GM12874 (cell line): ENCODE measurements at regions not wholly inside any gene's neighbourhood (a gene's known extent, or its start where the extent isn't known, plus 50 kb on each side); places are given as distances from the start of the nearest gene placed in this dataset.

ENCODE experiments used
- CTCF ChIP-seq: IDR thresholded peaks from 2 replicates; pipeline ENCODE4 v1.5.1; 2011; ENCODE audit warnings: low read depth, mild to moderate bottlenecking, control low read depth, low read length, moderate library complexity; ENCODE audit not compliant: insufficient read depth

- no peak for TF ChIP-seq CTCF
These were observed 124.4 kb upstream of the PTBP2 start for GRCh38 chr1:96597218-96597617.

- no peak for TF ChIP-seq CTCF
These were observed 123.0 kb upstream of the PTBP2 start for GRCh38 chr1:96598416-96599168.

GRCh38 chr1:96632045-96632664, 89.4 kb upstream of the PTBP2 start:
- no peak for TF ChIP-seq CTCF

- TF ChIP-seq CTCF: no peak
These were observed 87.9 kb upstream of the PTBP2 start for GRCh38 chr1:96633695-96634094.

- no peak for TF ChIP-seq CTCF
These were observed 86.7 kb upstream of the PTBP2 start for GRCh38 chr1:96634883-96635282.

GRCh38 chr1:96641282-96641681, 80.3 kb upstream of the PTBP2 start:
- no peak for TF ChIP-seq CTCF

- no peak for TF ChIP-seq CTCF
These were observed 78.1 kb upstream of the PTBP2 start for GRCh38 chr1:96643519-96643918.
